HG02759 (cell line): ENCODE measurements at regions not wholly inside any gene's neighbourhood (a gene's known extent, or its start where the extent isn't known, plus 50 kb on each side); places are given as distances from the start of the nearest gene placed in this dataset.
"Not testable (repeated sequence)": the region's sequence is repeated elsewhere in the genome, so short reads cannot be mapped to it uniquely, and the experiment has no call there.

Experiments
- ATAC-seq: cut with Tn5 transposase; IDR thresholded peaks from one replicate; pipeline ENCODE4 v1.9.1; 2021; ENCODE audit warnings: mild to moderate bottlenecking, moderate library complexity; ENCODE audit not compliant: unreplicated experiment

DNA sequence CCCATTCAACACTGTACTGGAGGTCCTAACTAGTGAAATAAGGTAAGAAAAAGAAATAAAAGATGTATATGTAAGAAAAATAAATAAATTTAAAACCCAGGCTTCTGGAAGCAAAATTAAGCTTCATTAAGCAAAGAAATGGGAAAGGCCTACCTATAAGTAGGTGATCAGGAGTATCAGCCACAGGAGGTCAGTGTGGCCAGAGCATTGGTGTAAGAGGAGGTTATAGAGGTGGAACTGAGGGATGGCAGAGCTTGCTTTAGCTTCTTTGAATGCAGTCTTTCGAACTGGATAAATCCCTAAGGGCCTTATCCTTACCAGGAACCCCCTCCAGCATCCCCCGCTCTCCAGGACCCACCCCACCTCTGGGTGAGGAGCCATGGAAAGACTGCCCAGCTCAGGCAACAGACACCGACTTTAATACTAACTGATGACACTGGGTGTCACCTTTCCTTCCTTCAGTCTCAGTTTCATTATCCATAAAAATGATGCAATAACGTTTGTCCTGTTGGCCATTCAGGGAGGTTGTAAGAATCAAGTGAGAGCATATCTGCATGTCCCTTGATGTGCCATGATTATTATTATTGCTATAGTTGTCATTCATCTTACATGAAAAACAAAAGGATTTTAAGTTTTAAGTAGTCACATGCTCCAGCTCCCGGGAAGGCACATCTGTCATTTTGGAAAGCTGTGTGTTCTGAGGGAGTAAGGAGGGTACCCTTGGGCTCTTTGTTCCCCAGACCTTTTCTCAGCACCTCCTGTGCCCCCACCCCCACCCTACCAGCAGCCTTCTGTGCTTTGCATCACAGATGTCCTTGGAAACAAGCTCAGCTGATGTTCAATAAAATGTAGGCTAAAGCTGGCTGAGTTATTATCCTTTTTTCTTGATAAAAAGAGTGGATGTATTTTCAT is 50.8 kb upstream of the CTNNA1 start:
- no peak for ATAC-seq

GRCh38 chr5:138701678-138702077 is 51.5 kb upstream of the CTNNA1 start:
- ATAC-seq = no peak

DNA sequence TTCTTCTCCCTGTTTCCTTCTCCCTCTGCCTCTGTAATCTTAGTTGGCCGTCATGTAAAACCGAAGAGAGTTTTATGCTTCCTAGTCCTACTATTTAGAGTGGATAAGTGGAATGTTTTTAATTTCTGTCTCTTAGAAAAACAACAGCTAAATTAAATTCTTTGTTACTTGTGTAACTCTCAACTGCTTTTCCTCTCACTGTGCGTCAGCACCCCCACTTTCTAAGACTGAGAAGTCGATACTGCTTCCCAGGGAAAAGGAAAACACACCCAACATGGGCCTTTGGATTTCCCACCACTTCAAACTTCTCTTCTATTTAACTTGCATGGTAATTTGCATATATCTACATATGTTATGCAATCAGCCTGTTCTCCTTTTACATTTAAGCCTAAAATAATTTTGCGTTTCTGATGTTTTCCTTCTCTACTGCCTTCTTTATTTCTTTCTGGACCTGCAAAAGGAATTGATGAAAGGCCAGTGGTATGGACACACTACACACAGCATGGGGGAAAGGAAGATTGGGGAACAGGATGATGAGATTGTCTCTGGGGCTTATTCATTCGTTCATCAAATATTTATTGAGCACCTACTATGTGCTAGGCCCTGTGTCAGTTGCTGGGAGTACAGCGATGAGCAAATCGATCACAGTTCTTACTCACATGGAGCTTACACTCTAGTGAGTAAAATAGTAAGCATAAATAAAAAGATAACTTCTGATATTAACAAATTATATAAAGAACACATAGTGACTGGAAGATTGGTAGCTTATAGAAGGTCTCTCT is 52.5 kb upstream of the CTNNA1 start:
- ATAC-seq = no peak

DNA sequence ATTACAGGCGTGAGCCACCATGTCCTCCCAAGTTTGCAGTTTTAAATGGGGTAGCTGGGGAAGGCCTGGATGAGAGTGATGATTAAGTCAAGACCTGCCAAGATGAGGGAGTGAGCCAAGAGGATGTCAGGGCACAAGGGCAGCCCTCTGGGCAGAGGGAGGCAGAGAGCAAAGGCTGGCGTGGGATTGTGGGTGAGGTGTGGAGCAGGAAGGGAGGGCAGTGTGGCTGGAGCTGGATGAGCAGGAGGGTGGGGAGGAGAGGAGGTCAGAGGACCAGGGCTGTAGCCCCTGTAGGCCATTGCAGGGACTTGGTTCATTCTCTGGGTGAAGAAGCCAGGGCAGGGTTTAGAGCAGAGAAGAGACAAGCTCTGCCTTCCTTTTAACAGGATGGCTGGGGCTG is 53.7 kb upstream of the CTNNA1 start:
- no peak for ATAC-seq

DNA sequence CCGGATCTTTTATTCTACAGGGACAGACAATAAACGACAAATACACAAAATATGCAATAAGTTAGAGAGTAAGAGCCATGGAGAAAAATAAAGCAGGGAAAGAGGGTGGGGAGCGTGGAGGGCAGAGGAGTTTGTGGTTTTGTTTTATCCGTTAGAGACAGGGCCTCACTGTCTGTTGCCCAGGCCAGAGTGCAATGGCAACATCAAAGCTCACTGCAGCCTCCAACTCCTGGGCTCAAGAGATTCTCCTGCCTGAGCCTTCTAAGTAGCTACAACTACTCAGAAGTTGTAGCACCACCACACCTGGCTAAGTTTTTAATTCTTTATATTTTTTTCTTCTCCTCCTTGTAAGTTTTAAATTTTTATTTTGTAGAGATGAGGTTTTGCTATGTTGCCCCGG is 54.5 kb upstream of the CTNNA1 start:
- no peak for ATAC-seq

DNA sequence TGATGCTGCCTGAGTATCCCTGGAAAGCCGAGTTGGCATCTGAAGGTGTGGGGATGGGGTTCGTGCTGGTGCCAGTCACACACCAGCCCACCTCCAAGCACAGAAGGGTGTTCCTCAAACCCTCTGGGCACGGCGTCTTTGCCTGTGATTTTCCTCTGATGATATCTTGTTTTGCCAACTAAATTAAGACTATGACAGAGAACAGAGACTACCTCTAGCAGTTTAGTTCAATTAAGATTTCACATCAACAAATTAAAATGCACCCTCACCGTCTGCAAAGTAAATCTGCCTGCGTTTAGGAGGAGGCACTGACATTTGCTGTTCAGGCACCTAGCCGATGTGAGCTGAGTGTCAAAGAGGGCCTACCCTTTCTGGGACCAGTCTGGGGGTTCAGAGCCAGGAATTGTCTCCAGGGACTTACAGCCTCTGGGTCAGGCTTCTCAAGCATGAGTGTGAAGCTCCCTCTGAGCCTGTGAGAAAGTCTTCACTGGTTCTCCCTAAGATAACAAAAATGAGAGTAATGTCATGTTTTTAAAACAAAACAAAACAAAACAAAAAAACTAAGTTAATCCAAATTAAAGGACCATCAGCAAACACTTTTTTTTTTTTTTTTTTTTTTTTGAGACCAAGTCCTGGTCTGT is 55.4 kb upstream of the CTNNA1 start:
- no peak for ATAC-seq

DNA sequence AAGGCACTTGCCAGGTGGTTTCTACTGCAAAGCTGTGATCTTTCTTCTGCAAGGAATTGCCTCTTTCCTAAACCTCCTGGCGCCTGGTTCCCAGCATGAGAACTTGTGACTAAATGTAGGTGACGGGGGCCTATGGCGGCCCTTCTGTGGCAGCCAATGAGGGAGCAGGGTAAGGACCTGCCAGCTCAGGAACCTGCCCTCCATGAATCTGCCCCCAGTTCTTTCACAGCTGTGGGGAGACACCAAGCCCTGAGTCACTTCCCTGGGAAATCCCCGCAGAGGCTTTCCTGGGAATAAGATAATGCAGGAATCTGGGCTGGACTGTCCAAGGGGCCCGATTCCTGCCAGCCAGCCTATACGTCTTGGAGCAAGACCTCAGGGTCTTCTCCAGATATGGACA is 56.7 kb upstream of the CTNNA1 start:
- ATAC-seq = no peak

- ATAC-seq = no peak
Measured at GRCh38 chr5:138695781-138696180, 57.4 kb upstream of the CTNNA1 start.

- no peak for ATAC-seq
Measured at GRCh38 chr5:138694146-138694545, 59.1 kb upstream of the CTNNA1 start.

- ATAC-seq = no peak
Measured at GRCh38 chr5:138692370-138692769, 60.9 kb upstream of the CTNNA1 start.

DNA sequence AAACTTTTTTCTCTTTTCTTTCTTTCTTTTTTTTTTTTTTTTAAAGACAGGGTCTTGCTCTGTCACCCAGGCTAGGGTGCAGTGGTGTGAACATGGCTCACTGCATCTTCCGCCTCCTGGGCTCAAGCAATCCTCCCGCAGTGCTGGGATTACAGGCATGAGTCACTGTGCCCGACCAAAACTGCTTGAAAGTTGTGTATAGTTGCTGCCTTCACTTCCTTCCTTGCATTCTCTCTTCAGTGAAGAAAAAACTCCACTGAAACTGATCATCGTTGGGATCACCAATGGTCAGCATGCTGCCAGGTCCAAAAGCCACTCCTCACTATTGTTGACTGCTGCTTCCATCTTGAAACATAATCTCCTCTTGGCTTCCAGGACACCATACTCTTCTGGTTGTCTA is 66.6 kb upstream of the CTNNA1 start:
- no peak for ATAC-seq

GRCh38 chr5:138685193-138685745 is 68.0 kb upstream of the CTNNA1 start:
- ATAC-seq = no peak

DNA sequence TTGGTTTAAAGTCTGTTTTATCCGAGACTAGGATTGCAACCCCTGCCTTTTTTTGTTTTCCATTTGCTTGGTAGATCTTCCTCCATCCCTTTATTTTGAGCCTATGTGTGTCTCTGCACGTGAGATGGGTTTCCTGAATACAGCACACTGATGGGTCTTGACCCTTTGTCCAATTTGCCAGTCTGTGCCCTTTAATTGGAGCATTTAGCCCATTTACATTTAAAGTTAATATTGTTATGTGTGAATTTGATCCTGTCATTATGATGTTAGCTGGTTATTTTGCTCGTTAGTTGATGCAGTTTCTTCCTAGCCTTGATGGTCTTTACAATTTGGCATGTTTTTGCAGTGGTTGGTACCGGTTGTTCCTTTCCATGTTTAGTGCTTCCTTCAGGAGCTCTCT is 70.8 kb upstream of the CTNNA1 start:
- not testable (repeated sequence) for ATAC-seq

GRCh38 chr5:138678826-138679225 is 74.4 kb upstream of the CTNNA1 start:
- not testable (repeated sequence) for ATAC-seq

GRCh38 chr5:138677782-138678181 is 75.4 kb upstream of the CTNNA1 start:
- ATAC-seq = no peak

DNA sequence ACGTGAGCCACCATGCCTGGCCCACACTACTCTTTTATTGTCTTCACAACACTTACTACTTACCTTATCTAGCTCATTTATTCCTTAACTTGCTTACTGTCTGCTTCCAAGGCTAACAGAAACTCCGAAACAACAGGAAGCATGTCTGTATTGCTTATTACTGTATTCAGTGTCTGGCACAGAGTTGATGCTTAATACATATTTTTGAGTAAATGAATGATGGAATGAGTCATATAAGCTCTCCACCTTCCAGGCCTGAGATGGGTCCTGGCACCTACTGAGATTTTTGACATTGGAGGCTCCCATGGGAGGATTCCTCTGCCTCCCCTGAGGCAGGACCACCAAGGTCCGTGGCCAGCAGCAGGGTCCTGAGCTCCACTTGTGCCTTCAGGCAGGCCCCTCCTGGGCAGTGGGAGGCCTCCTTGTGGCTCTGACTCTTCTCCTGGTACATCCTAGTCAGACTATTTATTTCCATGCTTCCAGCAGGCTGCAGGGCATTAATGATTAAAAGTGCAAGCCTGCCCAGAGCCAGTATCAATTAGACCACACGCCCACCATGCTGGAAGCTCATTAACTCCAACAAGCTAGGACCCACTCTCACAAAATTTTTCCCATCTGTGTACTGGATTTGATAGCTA is 76.5 kb upstream of the CTNNA1 start:
- no peak for ATAC-seq

DNA sequence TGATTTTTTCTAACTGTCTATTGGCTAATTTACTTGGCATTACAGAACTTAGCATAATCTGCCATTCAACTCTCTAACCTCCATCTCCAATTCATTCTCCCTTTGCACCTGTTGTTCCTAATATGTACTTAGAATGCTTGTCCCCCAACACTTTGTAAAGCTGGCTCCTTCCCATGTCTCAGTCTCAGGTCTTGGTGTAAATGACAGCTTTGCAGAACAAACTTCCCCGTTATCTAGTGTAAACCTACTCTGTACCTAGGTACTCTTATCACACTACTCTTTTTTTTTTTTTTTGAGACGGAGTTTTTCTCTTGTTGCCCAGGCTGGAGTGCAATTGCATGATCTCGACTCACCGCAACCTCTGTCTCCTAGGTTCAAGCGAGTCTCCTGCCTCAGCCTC is 77.2 kb upstream of the CTNNA1 start:
- ATAC-seq = no peak

DNA sequence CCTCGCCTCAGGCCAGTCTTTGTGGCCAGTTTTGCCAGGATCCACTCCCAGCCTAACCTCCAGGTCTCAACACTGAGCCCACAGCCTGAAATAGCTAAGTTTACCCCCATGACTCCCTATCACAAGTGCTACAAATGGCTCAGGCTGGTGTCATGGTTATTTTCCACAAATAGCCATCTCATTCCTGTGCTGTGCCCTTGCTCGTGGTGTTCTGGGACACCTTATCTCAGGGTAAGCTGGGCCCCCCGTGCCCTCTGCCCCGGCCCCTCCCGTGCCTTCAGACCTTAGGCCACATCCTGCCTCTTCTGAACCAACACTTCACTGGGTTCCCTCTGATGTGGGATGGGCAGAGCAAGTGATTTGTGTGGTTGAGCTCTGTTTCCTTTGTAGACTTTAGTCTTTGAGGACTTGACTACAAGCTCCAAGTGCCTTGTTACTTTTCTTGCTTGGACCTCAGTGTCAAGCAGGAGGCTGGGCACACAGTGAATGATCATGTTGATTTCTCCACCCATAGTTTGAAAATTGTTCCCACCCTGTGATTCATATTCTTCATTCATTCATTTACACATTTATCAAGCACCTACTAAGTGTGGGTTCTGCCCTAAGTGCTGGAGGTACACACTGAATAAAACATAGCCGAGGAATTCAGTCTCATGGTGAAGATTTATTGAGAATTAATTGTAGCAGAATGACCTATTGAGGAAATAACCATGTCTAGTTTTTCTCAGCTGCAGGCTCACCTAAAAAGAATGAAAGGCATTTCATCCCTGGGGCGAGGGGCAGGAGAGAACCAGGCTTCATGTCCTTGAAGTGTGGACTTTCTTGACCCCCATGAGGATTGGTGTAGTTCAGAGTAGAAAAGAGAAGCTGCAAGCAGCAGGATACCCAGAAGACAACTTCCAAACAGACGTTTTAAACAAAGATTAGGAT is 84.5 kb upstream of the CTNNA1 start:
- no peak for ATAC-seq

- not testable (repeated sequence) for ATAC-seq
Measured at GRCh38 chr5:138667782-138668331, 85.4 kb upstream of the CTNNA1 start.
